C4-2B (cell line): ENCODE measurements at regions not wholly inside any gene's neighbourhood (a gene's known extent, or its start where the extent isn't known, plus 50 kb on each side); places are given as distances from the start of the nearest gene placed in this dataset.

ENCODE experiments used
- CTCF ChIP-seq: fragments of 450-650 bp; conservative IDR thresholded peaks from 2 replicates; pipeline ENCODE4 v1.5.1; 2017; ENCODE audit warnings: mild to moderate bottlenecking
- ZFX ChIP-seq: fragments of 450-650 bp; IDR thresholded peaks from 2 replicates; pipeline ENCODE4 v1.6.1; 2017

DNA sequence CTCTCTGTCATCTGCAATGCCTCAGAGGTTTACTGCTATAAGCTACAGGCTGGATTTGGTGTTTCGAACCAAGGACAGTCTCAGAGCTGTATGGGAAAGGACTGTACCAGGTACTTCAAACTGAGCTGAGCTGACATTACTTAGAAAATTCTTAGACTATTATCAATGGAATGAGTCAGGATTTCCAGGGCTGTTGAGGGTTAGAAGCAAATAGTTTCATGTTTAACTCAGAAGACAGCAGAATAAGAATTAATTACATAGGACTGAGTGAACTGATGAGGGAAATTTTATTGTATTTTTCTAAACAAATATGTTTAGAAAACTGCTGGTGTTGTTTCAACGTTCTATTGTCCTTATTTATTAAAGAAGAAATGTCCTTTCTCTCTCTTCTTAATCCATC lies 74.3 kb upstream of the CAPZB start:
- no peak for TF ChIP-seq CTCF
- TF ChIP-seq ZFX: no peak
